Mesodermal cell (in vitro differentiated cells): ENCODE measurements at regions not wholly inside any gene's neighbourhood (a gene's known extent, or its start where the extent isn't known, plus 50 kb on each side); places are given as distances from the start of the nearest gene placed in this dataset.

Experiments used
- H3K27ac ChIP-seq: 2 replicates; pipeline ENCODE4 v1.7.0; 2013; ENCODE audit warnings: mild to moderate bottlenecking, low read depth, low read length, moderate library complexity; ENCODE audit not compliant: severe bottlenecking
- H3K36me3 ChIP-seq: 2 replicates; pipeline ENCODE4 v1.7.1; 2013; ENCODE audit warnings: mild to moderate bottlenecking, low read length, moderate library complexity; ENCODE audit not compliant: control insufficient read depth, insufficient read depth
- H3K4me1 ChIP-seq: one replicate; pipeline ENCODE4 v1.7.1; 2013; ENCODE audit warnings: mild to moderate bottlenecking, low read length; ENCODE audit not compliant: insufficient read depth, control insufficient read depth, poor library complexity, severe bottlenecking
- H3K4me3 ChIP-seq: 2 replicates; pipeline ENCODE4 v1.7.0; 2013; ENCODE audit warnings: low read length, control low read depth, mild to moderate bottlenecking; ENCODE audit not compliant: insufficient read depth, poor library complexity, severe bottlenecking; ENCODE audit errors: extremely low read depth
- H3K9me3 ChIP-seq: 2 replicates; pipeline ENCODE4 v1.7.1; 2013; ENCODE audit warnings: mild to moderate bottlenecking, low read length, moderate library complexity; ENCODE audit not compliant: control insufficient read depth
- WGBS, 2 experiments: methylation state at CpG; one replicate each; pipeline ENCODE4 v1.1.5; 2013; ENCODE audit warnings: missing lambda C conversion rate in 2 of 2; ENCODE audit not compliant: insufficient coverage in 2 of 2; 5-methylcytosine and 5-hydroxymethylcytosine counted together

DNA sequence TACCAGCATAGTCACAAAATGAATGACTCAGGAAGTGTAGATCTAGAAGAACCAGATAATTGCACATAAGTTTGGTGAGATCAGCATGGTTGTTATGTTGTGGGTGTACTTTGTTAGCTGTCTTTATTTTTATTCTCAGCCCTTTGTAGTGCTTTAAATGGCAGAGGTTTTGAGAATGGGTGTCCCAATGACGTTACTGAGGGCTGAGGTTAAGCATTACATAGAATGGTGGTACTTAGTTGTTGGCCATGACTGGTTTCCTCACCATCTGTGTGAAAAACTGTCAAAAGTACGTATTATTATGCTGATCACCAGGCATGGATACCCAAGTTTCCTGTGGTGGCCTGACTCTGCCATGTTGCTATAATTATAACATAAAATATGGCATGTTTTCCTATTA is 165.8 kb downstream of the UBE2E3 start:
- 80% methylated on average over 2 of the region's 2 CpGs; no CpG with 5 or more reads in 1 of the 2 experiments for WGBS, 2 experiments
- no peak overlapping the region for H3K27ac ChIP-seq
- no peaks in the 10 kb centered on the region for H3K4me1 ChIP-seq
- no peaks in the 10 kb centered on the region for H3K36me3 ChIP-seq
- H3K4me3 ChIP-seq = no peak overlapping the region
- no peaks in the 10 kb centered on the region for H3K9me3 ChIP-seq

DNA sequence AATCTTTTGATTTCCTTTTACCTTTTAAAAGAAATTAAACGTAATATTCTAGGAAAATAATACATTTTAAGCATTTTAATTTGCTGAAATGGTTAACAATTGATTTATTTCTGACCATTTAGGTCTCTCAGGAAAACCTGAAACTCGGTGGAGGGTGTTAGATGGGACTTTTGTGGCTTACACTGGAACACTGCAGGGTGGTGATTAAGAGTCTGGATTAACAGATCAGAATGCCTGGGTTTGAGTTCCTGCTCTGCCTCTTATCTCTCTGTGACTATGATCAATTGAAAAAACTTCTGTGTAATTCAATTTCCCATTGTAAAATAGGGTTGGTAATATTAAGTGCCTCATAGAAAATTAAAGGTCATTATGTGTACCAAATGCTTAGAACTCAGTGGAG is 168.7 kb downstream of the UBE2E3 start:
- Histone ChIP-seq H3K4me3 (no peak overlapping the region), H3K27ac (no peak overlapping the region), H3K36me3 (no peaks in the 10 kb centered on the region), H3K9me3 (no peaks in the 10 kb centered on the region), H3K4me1 (no peaks in the 10 kb centered on the region)
- 100% methylated on average over 1 of the region's 2 CpGs for WGBS, 2 experiments

DNA sequence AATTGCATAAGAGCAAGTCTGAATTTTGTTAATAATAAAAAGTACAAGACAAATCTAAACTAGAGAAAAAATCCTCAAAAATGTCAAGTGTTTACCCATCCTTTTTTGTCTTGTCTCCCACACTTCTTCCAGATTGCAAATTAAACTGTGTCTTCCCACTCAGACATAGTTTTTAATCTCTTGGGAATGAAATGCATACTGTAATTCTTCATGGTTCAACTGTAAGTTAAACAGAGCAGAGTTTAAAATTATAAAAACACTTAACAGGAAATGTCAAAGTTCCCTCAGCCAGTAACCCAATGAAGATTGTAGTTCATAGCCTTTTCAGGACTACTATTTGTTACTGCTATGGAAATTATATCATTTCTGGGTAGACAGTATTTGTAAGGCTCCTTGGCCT is 171.8 kb downstream of the UBE2E3 start:
- Histone ChIP-seq H3K4me1 (no peaks in the 10 kb centered on the region), H3K27ac (no peak overlapping the region), H3K9me3 (peaks cover 6% of the 10 kb centered on the region), H3K36me3 (no peaks in the 10 kb centered on the region), H3K4me3 (no peak overlapping the region)

GRCh38 chr2:181152701-181153100 is 172.3 kb downstream of the UBE2E3 start:
- H3K9me3 ChIP-seq = peaks cover 6% of the 10 kb centered on the region
- 80 to 100% methylated on average over 1 of the region's 2 CpGs for WGBS, 2 experiments
- H3K27ac ChIP-seq = no peak overlapping the region
- no peaks in the 10 kb centered on the region for H3K4me1 ChIP-seq
- no peaks in the 10 kb centered on the region for H3K36me3 ChIP-seq
- no peak overlapping the region for H3K4me3 ChIP-seq

DNA sequence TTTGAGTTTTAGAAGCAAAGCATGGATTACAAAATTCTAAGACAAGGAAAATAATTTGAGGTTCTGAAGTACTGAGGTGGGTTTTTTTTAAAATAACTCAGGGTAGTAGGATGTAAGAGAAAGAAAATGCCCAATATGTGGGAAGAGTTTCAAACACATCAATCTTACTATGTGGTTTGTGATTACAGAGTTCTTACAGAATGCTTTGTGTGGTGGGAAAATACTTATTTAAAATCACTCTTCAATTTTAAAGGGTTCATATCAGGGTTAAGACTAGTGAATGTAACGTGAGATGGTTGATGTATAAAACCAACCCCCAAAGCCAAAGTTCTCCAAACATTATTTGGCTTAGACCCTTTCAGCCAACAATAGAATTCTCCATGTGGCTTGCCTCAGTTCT is 173.5 kb downstream of the UBE2E3 start:
- H3K27ac ChIP-seq = no peak overlapping the region
- no peaks in the 10 kb centered on the region for H3K36me3 ChIP-seq

GRCh38 chr2:181157326-181157725 is 176.9 kb downstream of the UBE2E3 start:
- no peak overlapping the region for H3K4me3 ChIP-seq
- no peaks in the 10 kb centered on the region for H3K4me1 ChIP-seq
- no peak overlapping the region for H3K27ac ChIP-seq
- H3K36me3 ChIP-seq = no peaks in the 10 kb centered on the region
- WGBS, 2 experiments = 90 to 96% methylated on average over 2 to 3 of the region's 4 CpGs
- H3K9me3 ChIP-seq = peaks cover 6% of the 10 kb centered on the region

More for the DNA sequence above, 173.5 kb downstream of the UBE2E3 start:
- Histone ChIP-seq H3K4me1 (no peaks in the 10 kb centered on the region), H3K4me3 (no peak overlapping the region), H3K9me3 (peaks cover 6% of the 10 kb centered on the region)
- no CpG with 5 or more reads among the region's 1 CpG for WGBS, 2 experiments

DNA sequence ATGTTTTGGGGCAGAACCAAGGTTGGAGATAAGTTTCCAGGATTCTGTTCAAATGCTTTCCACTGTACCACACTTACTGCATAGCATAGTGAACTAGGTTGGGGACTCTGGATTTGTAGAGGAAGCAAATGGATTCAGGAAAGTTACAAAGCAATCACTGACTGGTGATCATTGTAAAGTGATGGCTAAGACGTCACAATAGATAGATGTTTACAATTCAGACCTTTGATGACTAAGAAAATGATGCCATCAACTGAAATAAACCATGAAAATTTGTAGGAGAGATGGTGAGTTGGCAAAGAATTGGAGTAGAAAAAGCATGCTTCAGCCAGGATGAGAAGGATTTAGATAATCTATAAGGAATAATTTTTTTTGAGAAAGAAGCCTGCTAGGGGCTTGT is 178.0 kb downstream of the UBE2E3 start:
- Histone ChIP-seq H3K9me3 (peaks cover 6% of the 10 kb centered on the region), H3K4me3 (no peak overlapping the region), H3K27ac (no peak overlapping the region), H3K36me3 (no peaks in the 10 kb centered on the region), H3K4me1 (no peaks in the 10 kb centered on the region)
- 100% methylated on average over 1 of the region's 1 CpG; no CpG with 5 or more reads in 1 of the 2 experiments for WGBS, 2 experiments

- Histone ChIP-seq H3K9me3 (no peaks in the 10 kb centered on the region), H3K27ac (no peak overlapping the region), H3K4me1 (no peaks in the 10 kb centered on the region), H3K36me3 (no peaks in the 10 kb centered on the region), H3K4me3 (no peak overlapping the region)
- WGBS, 2 experiments = no CpG with 5 or more reads among the region's 1 CpG
Observed at GRCh38 chr2:181161615-181162014, 181.2 kb downstream of the UBE2E3 start.

DNA sequence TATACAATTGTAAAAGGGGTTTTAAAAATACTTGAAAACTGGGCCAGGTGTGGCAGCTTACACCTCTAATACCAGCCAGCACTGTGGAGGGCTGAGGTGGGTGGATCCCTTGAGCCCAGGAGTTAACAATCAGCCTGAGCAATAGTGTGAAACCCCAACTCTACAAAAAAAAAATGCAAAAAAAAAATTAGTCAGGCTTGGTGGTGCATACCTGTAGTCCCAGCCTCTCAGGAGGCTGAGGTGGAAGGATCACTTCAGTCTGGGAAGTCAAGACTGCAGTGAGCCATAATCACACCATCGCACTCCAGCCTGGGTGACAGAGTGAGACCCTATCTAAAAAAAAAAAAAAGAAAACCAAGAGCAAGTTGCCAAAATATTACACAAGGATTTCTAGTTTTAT is 182.7 kb downstream of the UBE2E3 start:
- Histone ChIP-seq H3K4me3 (no peak overlapping the region), H3K27ac (no peak overlapping the region), H3K4me1 (no peaks in the 10 kb centered on the region), H3K36me3 (no peaks in the 10 kb centered on the region), H3K9me3 (no peaks in the 10 kb centered on the region)
- WGBS, 2 experiments = no CpG with 5 or more reads among the region's 1 CpG

DNA sequence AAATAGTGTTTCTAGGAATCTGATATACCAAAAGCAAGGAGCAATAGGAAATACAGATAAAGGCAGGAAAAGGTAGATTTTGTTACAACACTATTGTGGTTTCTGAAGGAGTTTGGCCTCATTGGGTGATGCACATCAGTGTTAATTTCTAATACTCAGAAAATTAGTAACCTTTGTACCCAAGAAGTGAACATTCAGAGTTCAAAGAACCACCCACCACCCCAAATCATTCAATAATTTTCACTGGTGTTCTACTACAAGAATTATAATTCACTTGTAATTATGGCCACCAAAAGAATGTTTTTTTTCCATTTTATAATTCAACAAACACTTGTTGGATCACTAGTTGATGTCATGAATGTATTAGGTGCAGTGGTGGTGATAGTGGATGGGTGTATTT is 183.3 kb downstream of the UBE2E3 start:
- H3K4me3 ChIP-seq = no peak overlapping the region
- no peaks in the 10 kb centered on the region for H3K9me3 ChIP-seq
- H3K36me3 ChIP-seq = no peaks in the 10 kb centered on the region
- no peaks in the 10 kb centered on the region for H3K4me1 ChIP-seq
- no peak overlapping the region for H3K27ac ChIP-seq

DNA sequence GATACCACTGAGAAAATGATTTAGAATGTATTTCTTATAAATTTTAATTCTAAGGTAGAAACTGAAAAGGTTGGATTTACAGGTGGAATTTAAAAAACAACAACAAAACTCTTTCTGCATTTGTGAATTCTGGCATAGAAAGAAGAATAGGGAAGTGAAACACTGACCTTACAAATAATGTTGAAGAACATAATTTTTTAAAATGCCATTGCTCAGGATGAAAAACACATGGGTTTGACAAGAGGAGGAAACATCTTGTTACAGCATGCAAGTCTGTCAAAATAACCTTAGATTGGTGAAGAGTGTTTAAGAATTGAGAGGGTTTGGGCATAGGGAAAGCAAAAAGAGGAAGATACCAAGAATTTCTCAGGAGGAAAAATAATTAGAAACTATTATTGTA is 184.3 kb downstream of the UBE2E3 start:
- no peaks in the 10 kb centered on the region for H3K4me1 ChIP-seq
- H3K27ac ChIP-seq = no peak overlapping the region
- no peak overlapping the region for H3K4me3 ChIP-seq
- no peaks in the 10 kb centered on the region for H3K9me3 ChIP-seq
- no peaks in the 10 kb centered on the region for H3K36me3 ChIP-seq
